ENCODE measurements at regions not wholly inside any gene's neighbourhood (a gene's known extent, or its start where the extent isn't known, plus 50 kb on each side); places are given as distances from the start of the nearest gene placed in this dataset.

DNA sequence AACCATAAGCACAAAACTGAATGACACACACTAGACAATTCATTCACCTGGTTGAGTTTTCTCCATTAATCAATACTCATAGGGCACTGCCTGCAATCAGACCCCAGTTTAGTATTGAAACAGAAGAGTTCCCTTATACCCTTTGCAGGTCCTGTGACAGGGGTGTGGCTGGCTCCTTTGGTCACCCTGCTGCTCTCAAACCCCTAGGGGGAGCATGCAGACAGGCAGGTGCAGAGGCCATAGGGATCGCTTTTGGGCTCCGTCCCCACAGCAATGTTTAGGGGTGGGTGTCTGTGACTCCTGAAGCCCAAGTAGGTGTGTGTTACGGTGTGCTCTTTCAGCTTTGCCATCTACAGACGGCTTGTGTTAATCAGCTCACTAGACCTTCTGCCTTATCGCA lies 210.4 kb downstream of the CENPW start:
- 90 to 98% (median 92%) methylated on average over 2 to 5 of the region's 5 CpGs for WGBS, 5 donors
- Histone ChIP-seq H3K27ac (no peak overlapping the region), H3K9me3 (no peaks in the 10 kb centered on the region), H3K4me1 (no peaks in the 10 kb centered on the region), H3K4me3 (no peak overlapping the region), H3K27me3 (replicated peaks in 1 of 7) (no peaks in the 10 kb centered on the region), H3K36me3 (no peaks in the 10 kb centered on the region)
- TF ChIP-seq POLR2A (IDR thresholded peaks at IDR 0.05) (no peak), POLR2AphosphoS5 (IDR thresholded peaks at IDR 0.05) (no peak)
- TF ChIP-seq, protein P1, sequence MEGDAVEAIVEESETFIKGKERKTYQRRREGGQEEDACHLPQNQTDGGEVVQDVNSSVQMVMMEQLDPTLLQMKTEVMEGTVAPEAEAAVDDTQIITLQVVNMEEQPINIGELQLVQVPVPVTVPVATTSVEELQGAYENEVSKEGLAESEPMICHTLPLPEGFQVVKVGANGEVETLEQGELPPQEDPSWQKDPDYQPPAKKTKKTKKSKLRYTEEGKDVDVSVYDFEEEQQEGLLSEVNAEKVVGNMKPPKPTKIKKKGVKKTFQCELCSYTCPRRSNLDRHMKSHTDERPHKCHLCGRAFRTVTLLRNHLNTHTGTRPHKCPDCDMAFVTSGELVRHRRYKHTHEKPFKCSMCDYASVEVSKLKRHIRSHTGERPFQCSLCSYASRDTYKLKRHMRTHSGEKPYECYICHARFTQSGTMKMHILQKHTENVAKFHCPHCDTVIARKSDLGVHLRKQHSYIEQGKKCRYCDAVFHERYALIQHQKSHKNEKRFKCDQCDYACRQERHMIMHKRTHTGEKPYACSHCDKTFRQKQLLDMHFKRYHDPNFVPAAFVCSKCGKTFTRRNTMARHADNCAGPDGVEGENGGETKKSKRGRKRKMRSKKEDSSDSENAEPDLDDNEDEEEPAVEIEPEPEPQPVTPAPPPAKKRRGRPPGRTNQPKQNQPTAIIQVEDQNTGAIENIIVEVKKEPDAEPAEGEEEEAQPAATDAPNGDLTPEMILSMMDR (IDR thresholded peaks at IDR 0.05 in 8 of 11, conservative IDR thresholded peaks at IDR 0.05 in 3 of 11): no peak
- no peak for DNase-seq
- intact Hi-C loops (cut with DNase I; ENCODE audit: low total_unique reads): no loop called here

DNA sequence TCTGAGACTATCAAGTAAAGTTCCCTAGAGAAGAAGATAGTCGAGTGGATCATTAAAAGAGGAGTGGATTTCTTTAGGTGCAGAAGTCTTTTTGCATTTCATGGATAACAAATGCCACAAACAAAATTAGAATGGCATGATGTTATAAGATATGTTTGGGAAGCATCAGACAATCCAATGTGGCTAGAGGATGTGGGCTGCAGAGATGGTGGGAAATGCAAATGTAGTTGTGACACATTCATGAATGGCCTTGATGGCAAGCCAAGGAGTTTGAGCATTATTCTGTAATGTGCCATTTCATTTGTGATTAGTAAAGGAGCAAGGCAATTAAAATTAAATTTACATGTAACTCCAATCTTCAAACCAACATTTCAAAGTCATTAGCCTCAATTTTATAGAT lies 211.9 kb downstream of the CENPW start:
- TF ChIP-seq, protein P1 (IDR thresholded peaks at IDR 0.05 in 8 of 11, conservative IDR thresholded peaks at IDR 0.05 in 3 of 11): no peak
- TF ChIP-seq POLR2A (IDR thresholded peaks at IDR 0.05): no peak
- H3K4me1 ChIP-seq: no peaks in the 10 kb centered on the region
- H3K27me3 ChIP-seq (replicated peaks in 1 of 7): no peaks in the 10 kb centered on the region
- no peak overlapping the region for H3K4me3 ChIP-seq
- WGBS, 5 donors: 76 to 86% (median 78%) methylated on average over 1 of the region's 1 CpG
- intact Hi-C loops (cut with DNase I; ENCODE audit: low total_unique reads): no loop called here
- no peaks in the 10 kb centered on the region for H3K36me3 ChIP-seq
- no peak for DNase-seq
- no peak overlapping the region for H3K27ac ChIP-seq
- peaks cover 0 to 3% (median 0%) of the 10 kb centered on the region in 8 donors for H3K9me3 ChIP-seq

DNA sequence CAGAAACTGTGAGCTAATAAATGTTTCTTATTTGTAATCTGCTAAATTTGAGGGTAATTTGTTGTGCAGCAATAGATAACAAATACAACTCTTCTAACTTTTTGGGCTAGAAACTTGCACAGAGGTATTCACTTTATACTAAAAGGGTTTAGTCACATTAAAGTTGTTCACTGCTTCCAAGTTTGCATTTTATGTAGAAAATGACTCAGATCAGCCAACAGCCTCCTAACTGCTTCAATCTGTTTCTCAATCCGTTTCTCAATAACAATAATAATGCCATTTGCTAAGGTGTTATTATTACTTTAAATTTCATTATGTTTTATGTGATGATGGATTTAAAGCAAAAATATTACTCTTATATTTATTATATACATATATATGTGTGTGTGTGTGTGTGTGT lies 213.9 kb downstream of the CENPW start:
- Histone ChIP-seq H3K4me3 (no peak overlapping the region), H3K27ac (no peak overlapping the region), H3K36me3 (no peaks in the 10 kb centered on the region), H3K27me3 (replicated peaks in 1 of 7) (no peaks in the 10 kb centered on the region), H3K9me3 (peaks cover 0 to 13% (median 7%) of the 10 kb centered on the region in 8 donors), H3K4me1 (no peaks in the 10 kb centered on the region)
- DNase-seq: no peak
- intact Hi-C loops (cut with DNase I; ENCODE audit: low total_unique reads): no loop called here
- 77 to 95% (median 86%) methylated on average over 1 of the region's 1 CpG for WGBS, 5 donors
- TF ChIP-seq POLR2AphosphoS5 (IDR thresholded peaks at IDR 0.05) (no peak), POLR2A (IDR thresholded peaks at IDR 0.05) (no peak)
- TF ChIP-seq, protein P1 (IDR thresholded peaks at IDR 0.05 in 8 of 11, conservative IDR thresholded peaks at IDR 0.05 in 3 of 11): no peak

DNA sequence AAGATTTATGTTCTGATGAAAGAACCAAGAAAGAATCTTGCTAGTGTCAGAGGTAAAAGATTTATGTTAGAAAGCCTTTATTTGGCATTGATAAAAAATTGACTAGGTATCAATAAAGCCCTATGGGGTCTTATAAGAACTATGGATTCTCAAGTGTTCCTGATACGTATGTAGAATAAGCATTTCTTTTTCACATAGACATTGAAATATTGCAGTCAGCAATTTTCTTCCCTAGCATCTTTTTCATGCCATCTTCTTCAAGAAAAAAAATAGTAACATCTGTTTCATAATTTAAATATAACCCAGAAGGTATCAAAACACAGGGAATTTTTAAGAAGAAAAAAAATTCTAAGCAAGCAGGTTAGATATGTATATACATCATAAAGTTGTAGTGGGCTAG lies 230.6 kb downstream of the CENPW start:
- Histone ChIP-seq H3K36me3 (no peaks in the 10 kb centered on the region), H3K27ac (no peak overlapping the region), H3K27me3 (replicated peaks in 1 of 7) (no peaks in the 10 kb centered on the region), H3K9me3 (peaks cover 0 to 6% (median 0%) of the 10 kb centered on the region in 8 donors), H3K4me1 (no peaks in the 10 kb centered on the region), H3K4me3 (no peak overlapping the region)
- 53 to 95% (median 86%) methylated on average over 1 of the region's 1 CpG for WGBS, 5 donors
- TF ChIP-seq, protein P1 (IDR thresholded peaks at IDR 0.05 in 8 of 11, conservative IDR thresholded peaks at IDR 0.05 in 3 of 11): no peak
- TF ChIP-seq POLR2A (IDR thresholded peaks at IDR 0.05) (no peak), POLR2AphosphoS5 (IDR thresholded peaks at IDR 0.05) (no peak)
- DNase-seq: no peak
- intact Hi-C loops (cut with DNase I; ENCODE audit: low total_unique reads): no loop called here

All from spleen (tissue), 11 donors.